Esophagus squamous epithelium (tissue), 5 donors: ENCODE measurements at regions not wholly inside any gene's neighbourhood (a gene's known extent, or its start where the extent isn't known, plus 50 kb on each side); places are given as distances from the start of the nearest gene placed in this dataset.
A peak's percentile ranks its signal among the peaks of the same experiment; 100 is the strongest.

Source experiments
- DNase-seq: peaks from one replicate; lab custom pipeline; 2025; lab: John Stamatoyannopoulos, UW
- H3K27ac ChIP-seq, 4 donors: fragments of 200-600 bp; sonication (generic); one replicate each; pipeline ENCODE4 v1.5.1; 2016 to 2019; ENCODE audit warnings: mild to moderate bottlenecking in 1 of 4
- H3K27me3 ChIP-seq, 4 donors: fragments of 200-600 bp; sonication (generic); 1 replicate in 3 of 4; 2 replicates in 1 of 4; pipeline versions ENCODE4 v1.5.1 to v1.6.0; 2017 to 2021; ENCODE audit warnings: antibody characterized with exemption in 1 of 4
- H3K36me3 ChIP-seq, 3 donors: fragments of 200-600 bp; sonication (generic); one replicate each; pipeline ENCODE4 v1.5.1; 2016 to 2019
- H3K4me1 ChIP-seq, 3 donors: fragments of 200-600 bp; sonication (generic); one replicate each; pipeline ENCODE4 v1.5.1; 2017 to 2019
- H3K4me3 ChIP-seq, 4 donors: fragments of 200-600 bp; sonication (generic); 1 replicate in 3 of 4; 2 replicates in 1 of 4; pipeline ENCODE4 v1.5.1; 2016 to 2019; ENCODE audit warnings: mild to moderate bottlenecking in 2 of 4, moderate library complexity in 1 of 4
- H3K9me3 ChIP-seq, 3 donors: fragments of 200-600 bp; sonication (generic); one replicate each; pipeline ENCODE4 v1.5.1; 2016 to 2019
- POLR2A ChIP-seq, 4 donors: fragments of 450-650 bp; IDR thresholded peaks; one replicate each; pipeline ENCODE4 v1.6.1; 2017; ENCODE audit warnings: antibody characterized with exemption in 4 of 4, mild to moderate bottlenecking in 4 of 4, moderate library complexity in 3 of 4
- WGBS, 2 donors: methylation state at CpG; one replicate each; pipeline ENCODE4 v1.1.5; 2018; 5-methylcytosine and 5-hydroxymethylcytosine counted together
- intact Hi-C: fragments of 100-400 bp; cut with DNase I; formaldehyde crosslinking; loops from one replicate; pipeline ENCODE4 v1.15.0; 2022
- TF ChIP-seq, protein P1 (sequence below), 6 experiments: fragments of 450-650 bp in 4 of 6; fragments of 200-600 bp in 2 of 6; sonication (generic) in 2 of 6; IDR thresholded peaks; one replicate each; pipeline ENCODE4 v1.5.1; 2016 to 2019; ENCODE audit warnings: antibody characterized with exemption in 6 of 6, mild to moderate bottlenecking in 4 of 6, moderate library complexity in 4 of 6
- donor health status: DM: yes; HTN: yes; CAD: no.

- intact Hi-C loops: no loop called here
- H3K36me3 ChIP-seq: no peaks in the 10 kb centered on the region
- no peak overlapping the region for H3K27ac ChIP-seq
- H3K27me3 ChIP-seq: no peaks in the 10 kb centered on the region
- no peak for TF ChIP-seq POLR2A (IDR thresholded peaks at IDR 0.05)
- TF ChIP-seq, protein P1, sequence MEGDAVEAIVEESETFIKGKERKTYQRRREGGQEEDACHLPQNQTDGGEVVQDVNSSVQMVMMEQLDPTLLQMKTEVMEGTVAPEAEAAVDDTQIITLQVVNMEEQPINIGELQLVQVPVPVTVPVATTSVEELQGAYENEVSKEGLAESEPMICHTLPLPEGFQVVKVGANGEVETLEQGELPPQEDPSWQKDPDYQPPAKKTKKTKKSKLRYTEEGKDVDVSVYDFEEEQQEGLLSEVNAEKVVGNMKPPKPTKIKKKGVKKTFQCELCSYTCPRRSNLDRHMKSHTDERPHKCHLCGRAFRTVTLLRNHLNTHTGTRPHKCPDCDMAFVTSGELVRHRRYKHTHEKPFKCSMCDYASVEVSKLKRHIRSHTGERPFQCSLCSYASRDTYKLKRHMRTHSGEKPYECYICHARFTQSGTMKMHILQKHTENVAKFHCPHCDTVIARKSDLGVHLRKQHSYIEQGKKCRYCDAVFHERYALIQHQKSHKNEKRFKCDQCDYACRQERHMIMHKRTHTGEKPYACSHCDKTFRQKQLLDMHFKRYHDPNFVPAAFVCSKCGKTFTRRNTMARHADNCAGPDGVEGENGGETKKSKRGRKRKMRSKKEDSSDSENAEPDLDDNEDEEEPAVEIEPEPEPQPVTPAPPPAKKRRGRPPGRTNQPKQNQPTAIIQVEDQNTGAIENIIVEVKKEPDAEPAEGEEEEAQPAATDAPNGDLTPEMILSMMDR (IDR thresholded peaks at IDR 0.05): no peak
- H3K9me3 ChIP-seq: no peaks in the 10 kb centered on the region
- H3K4me3 ChIP-seq: no peak overlapping the region
- DNase-seq: no peak
- H3K4me1 ChIP-seq: peaks cover 2 to 34% (median 6%) of the 10 kb centered on the region in 3 donors
- 69 to 94% methylated on average over 3 to 4 of the region's 7 CpGs for WGBS, 2 donors
Observed at GRCh38 chr21:34199121-34199910, 125.9 kb downstream of the MRPS6 start.

GRCh38 chr21:34200288-34200905 is 127.0 kb downstream of the MRPS6 start:
- intact Hi-C loops: loop anchor here (10.0 kb wide), 1 partner anchor 256 kb away; no protein-coding TSS in a partner anchor
- DNase-seq: no peak
- H3K27me3 ChIP-seq: no peaks in the 10 kb centered on the region
- H3K9me3 ChIP-seq: no peaks in the 10 kb centered on the region
- H3K36me3 ChIP-seq: no peaks in the 10 kb centered on the region
- WGBS, 2 donors: 77 to 88% methylated on average over 7 of the region's 7 CpGs
- peak overlapping the region in 1 of 4 donors; percentile 51 for H3K27ac ChIP-seq
- TF ChIP-seq POLR2A (IDR thresholded peaks at IDR 0.05): no peak
- TF ChIP-seq, protein P1 (IDR thresholded peaks at IDR 0.05): no peak
- H3K4me1 ChIP-seq: peaks cover 2 to 40% (median 6%) of the 10 kb centered on the region in 3 donors
- no peak overlapping the region for H3K4me3 ChIP-seq

GRCh38 chr21:34201001-34201400 is 127.6 kb downstream of the MRPS6 start:
- peaks cover 2 to 46% (median 6%) of the 10 kb centered on the region in 3 donors for H3K4me1 ChIP-seq
- H3K9me3 ChIP-seq: no peaks in the 10 kb centered on the region
- TF ChIP-seq, protein P1 (IDR thresholded peaks at IDR 0.05): no peak
- no peak for TF ChIP-seq POLR2A (IDR thresholded peaks at IDR 0.05)
- 67 to 96% methylated on average over 2 to 3 of the region's 3 CpGs for WGBS, 2 donors
- H3K27me3 ChIP-seq: no peaks in the 10 kb centered on the region
- H3K36me3 ChIP-seq: no peaks in the 10 kb centered on the region
- intact Hi-C loops: loop anchor here (10.0 kb wide), 1 partner anchor 256 kb away; no protein-coding TSS in a partner anchor
- DNase-seq: no peak
- peak overlapping the region in 1 of 4 donors; percentile 74 for H3K4me3 ChIP-seq
- peak overlapping the region in 3 of 4 donors; percentile 62 to 82 (median 70) for H3K27ac ChIP-seq

DNA sequence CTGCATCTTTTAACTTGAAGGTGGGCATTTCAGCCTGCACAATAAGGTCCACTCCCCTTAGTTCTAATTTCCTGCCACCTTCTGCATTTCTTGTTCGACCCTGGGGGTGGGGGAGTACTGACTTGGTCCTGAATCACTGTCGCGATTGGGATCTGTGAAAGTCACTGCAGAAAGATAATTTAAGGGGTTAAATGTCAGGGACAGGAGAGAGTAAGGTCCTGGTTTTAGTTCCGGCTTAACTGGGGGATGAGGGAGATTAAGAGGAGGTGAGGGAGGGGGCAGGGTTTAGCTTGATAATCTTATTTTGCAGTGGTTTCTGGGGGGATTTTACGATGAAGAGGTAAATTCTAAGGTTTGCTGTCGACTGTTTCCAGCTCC is 128.1 kb downstream of the MRPS6 start:
- WGBS, 2 donors: 4 to 9% methylated on average over 6 of the region's 6 CpGs
- Histone ChIP-seq H3K9me3 (no peaks in the 10 kb centered on the region), H3K27me3 (no peaks in the 10 kb centered on the region), H3K4me3 (peak overlapping the region; percentile 29 to 74 (median 46)), H3K36me3 (no peaks in the 10 kb centered on the region), H3K4me1 (peaks cover 2 to 51% (median 6%) of the 10 kb centered on the region in 3 donors), H3K27ac (peak overlapping the region; percentile 29 to 82 (median 66))
- TF ChIP-seq, protein P1 (IDR thresholded peaks at IDR 0.05): no peak
- TF ChIP-seq POLR2A (IDR thresholded peaks at IDR 0.05): no peak
- no peak for DNase-seq
- intact Hi-C loops: loop anchor here (10.0 kb wide), 1 partner anchor 257 kb away; no protein-coding TSS in a partner anchor
